RWPE2 (cell line): ENCODE measurements at regions not wholly inside any gene's neighbourhood (a gene's known extent, or its start where the extent isn't known, plus 50 kb on each side); places are given as distances from the start of the nearest gene placed in this dataset.

Experiments used
- ATAC-seq: fragments of 200-7000 bp; cut with Tn5 transposase; 3 replicates; pipeline ENCODE4 v1.9.1; 2021; ENCODE audit warnings: low read depth
- DNase-seq: peaks from one replicate; pipeline ENCODE4 v3.0.0-alpha.2; 2020; ENCODE audit warnings: low spot score
- H3K27ac ChIP-seq: fragments of 450-650 bp; 2 replicates; pipeline ENCODE4 v1.5.1; 2017; ENCODE audit warnings: mild to moderate bottlenecking; ENCODE audit not compliant: poor library complexity, severe bottlenecking
- H3K27me3 ChIP-seq: fragments of 250-450 bp; sonication (Bioruptor Pico); 2 replicates; pipeline ENCODE4 v1.5.1; 2021; ENCODE audit warnings: mild to moderate bottlenecking, moderate library complexity; ENCODE audit not compliant: insufficient read depth, poor library complexity, severe bottlenecking
- H3K36me3 ChIP-seq: fragments of 250-450 bp; sonication (Bioruptor Pico); 2 replicates; pipeline ENCODE4 v1.5.1; 2020; ENCODE audit warnings: low read depth, mild to moderate bottlenecking, moderate library complexity
- H3K4me1 ChIP-seq: fragments of 250-450 bp; sonication (Bioruptor Pico); 2 replicates; pipeline ENCODE4 v1.5.1; 2021; ENCODE audit warnings: mild to moderate bottlenecking, moderate library complexity; ENCODE audit not compliant: insufficient read depth, poor library complexity, severe bottlenecking
- H3K4me3 ChIP-seq: fragments of 250-450 bp; sonication (Bioruptor Pico); 2 replicates; pipeline ENCODE4 v1.5.1; 2021; ENCODE audit warnings: mild to moderate bottlenecking, moderate library complexity; ENCODE audit not compliant: severe bottlenecking
- H3K9me3 ChIP-seq: fragments of 250-450 bp; sonication (Bioruptor Pico); 2 replicates; pipeline ENCODE4 v1.5.1; 2021; ENCODE audit warnings: mild to moderate bottlenecking, moderate library complexity; ENCODE audit not compliant: severe bottlenecking
- TF ChIP-seq, protein P1 (sequence below): fragments of 450-650 bp; IDR thresholded peaks from one replicate; pipeline ENCODE4 v1.5.1; 2017; ENCODE audit warnings: mild to moderate bottlenecking, moderate library complexity; ENCODE audit not compliant: poor library complexity, severe bottlenecking

DNA sequence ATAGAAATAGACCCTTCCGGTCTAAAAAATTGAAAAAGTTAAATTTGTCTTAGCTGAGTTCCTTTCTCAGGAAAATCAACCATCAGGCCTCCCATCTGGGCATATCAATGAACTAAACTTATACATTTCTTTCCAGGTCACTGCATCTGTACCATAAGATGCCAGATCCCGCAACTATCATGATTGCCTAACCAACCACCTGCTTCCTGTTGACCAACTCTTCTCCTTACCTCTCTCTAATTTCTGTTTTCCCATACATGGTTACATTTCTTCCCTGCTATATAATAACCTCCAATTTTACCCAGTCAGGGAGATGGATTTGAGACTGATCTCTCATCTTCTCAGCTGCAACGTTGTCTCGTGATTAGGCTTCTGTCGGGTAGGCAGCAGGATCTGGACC, 228.7 kb downstream of the FSIP2 start:
- Histone ChIP-seq H3K27me3 (no peaks in the 10 kb centered on the region), H3K36me3 (no peaks in the 10 kb centered on the region), H3K27ac (no peak overlapping the region), H3K4me1 (no peaks in the 10 kb centered on the region), H3K9me3 (no peaks in the 10 kb centered on the region), H3K4me3 (no peak overlapping the region)
- no peak for DNase-seq
- ATAC-seq, result no peak
- TF ChIP-seq, protein P1, sequence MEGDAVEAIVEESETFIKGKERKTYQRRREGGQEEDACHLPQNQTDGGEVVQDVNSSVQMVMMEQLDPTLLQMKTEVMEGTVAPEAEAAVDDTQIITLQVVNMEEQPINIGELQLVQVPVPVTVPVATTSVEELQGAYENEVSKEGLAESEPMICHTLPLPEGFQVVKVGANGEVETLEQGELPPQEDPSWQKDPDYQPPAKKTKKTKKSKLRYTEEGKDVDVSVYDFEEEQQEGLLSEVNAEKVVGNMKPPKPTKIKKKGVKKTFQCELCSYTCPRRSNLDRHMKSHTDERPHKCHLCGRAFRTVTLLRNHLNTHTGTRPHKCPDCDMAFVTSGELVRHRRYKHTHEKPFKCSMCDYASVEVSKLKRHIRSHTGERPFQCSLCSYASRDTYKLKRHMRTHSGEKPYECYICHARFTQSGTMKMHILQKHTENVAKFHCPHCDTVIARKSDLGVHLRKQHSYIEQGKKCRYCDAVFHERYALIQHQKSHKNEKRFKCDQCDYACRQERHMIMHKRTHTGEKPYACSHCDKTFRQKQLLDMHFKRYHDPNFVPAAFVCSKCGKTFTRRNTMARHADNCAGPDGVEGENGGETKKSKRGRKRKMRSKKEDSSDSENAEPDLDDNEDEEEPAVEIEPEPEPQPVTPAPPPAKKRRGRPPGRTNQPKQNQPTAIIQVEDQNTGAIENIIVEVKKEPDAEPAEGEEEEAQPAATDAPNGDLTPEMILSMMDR, result no peak

DNA sequence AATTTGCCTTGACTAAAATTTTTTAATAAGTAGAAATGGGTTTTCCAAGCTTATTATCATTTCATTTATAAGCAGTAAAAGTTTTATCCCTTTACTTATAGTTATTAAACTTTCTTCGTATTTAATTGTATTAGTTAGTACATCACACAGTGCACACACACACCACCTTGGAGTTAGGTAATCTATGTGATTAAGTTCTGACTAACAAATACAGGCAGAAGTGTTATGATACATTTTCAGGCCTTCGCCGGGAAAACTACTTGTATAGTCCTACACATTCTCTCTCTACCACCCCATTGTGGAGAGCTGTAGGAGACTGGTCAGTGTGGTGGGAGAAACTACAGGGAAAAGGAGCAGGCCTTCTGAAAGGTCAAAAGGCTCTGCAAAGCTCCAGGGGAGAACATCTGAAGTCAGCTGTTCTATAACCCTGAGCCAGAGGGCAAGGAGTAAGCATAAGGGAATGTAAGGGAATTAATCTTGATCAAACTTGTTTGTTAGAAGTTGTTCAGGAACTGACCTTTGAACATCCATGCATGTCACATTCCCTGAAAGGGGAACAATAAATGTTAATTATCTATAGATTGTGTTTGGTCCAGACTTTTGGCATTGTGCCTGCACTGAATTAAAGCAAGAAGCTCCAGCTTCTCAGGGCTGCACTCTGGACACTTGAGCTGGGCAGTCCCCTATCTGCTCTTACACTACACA, 231.7 kb downstream of the FSIP2 start:
- no peaks in the 10 kb centered on the region for H3K4me1 ChIP-seq
- no peak overlapping the region for H3K27ac ChIP-seq
- H3K9me3 ChIP-seq, result no peaks in the 10 kb centered on the region
- ATAC-seq, result peak; percentile 80
- TF ChIP-seq, protein P1, result no peak
- H3K36me3 ChIP-seq, result no peaks in the 10 kb centered on the region
- H3K27me3 ChIP-seq, result no peaks in the 10 kb centered on the region
- DNase-seq, result no peak
- no peak overlapping the region for H3K4me3 ChIP-seq

DNA sequence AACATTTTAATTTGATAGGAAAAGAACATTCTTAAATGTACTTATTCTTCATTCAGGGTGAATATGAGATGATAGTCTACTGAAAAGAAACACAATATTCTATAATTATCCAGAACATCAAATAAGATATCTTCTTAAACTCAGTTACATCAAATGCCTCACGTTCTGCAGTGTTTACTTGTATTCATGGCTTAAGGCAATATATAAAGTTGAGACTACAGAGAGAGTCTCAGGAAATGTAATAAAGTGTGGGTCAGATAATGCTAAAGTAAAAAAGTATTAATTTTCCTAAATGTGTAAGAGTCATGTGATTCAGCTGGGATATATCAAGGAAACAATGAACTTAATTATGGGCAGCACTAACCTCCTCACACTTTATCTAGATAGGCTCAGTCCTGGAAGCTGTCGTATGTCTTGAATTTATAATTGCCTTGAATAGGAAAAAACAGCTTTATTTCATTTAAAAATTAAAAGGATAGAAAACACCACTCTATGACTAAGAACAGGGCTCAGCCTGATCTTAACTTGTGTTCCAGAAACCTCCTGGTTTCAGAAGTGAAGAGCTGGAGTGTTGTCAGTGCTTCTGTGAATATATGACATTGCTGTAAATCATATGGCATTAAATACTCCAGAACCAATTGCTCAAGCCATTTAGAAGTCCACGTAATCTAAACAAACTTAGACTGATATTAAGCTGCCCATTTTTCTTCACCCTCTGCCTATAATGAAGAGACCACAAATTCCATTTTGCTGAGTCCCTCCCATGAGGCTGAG, 240.2 kb downstream of the FSIP2 start:
- Histone ChIP-seq H3K4me1 (peaks cover 12% of the 10 kb centered on the region), H3K27me3 (no peaks in the 10 kb centered on the region), H3K27ac (peak overlapping the region; percentile 54), H3K4me3 (no peak overlapping the region), H3K36me3 (no peaks in the 10 kb centered on the region), H3K9me3 (no peaks in the 10 kb centered on the region)
- ATAC-seq (peak; percentile 72), DNase-seq (no peak)
- TF ChIP-seq, protein P1, result no peak

DNA sequence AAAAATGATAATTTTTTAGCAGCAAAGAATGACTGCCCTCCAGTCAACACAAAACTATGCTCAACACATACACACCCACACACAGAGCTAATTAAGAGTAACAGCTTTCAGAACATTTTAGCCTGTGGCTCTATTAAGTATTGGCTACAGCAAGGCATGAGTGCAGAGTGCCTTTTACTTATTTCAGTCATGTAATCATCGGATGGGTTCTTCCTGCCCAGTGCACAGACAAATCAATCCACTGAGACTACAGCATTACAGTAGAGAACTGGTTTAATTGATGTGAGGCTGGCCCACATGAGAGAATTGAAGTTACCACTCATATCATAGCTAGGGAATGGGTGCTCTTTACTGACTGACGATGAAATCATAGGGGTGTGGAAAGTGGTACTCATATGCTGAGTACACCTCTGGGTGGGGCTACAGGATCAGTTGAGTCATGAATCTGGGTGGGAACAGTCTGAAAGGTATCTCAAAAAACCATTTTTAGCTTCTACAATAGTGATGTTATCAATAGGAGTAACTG, 241.0 kb downstream of the FSIP2 start:
- peaks cover 12% of the 10 kb centered on the region for H3K4me1 ChIP-seq
- H3K27me3 ChIP-seq, result no peaks in the 10 kb centered on the region
- TF ChIP-seq, protein P1, result peak; percentile 34
- peak; percentile 97 for ATAC-seq
- H3K4me3 ChIP-seq, result no peak overlapping the region
- no peaks in the 10 kb centered on the region for H3K9me3 ChIP-seq
- peak overlapping the region; percentile 54 for H3K27ac ChIP-seq
- H3K36me3 ChIP-seq, result no peaks in the 10 kb centered on the region
- DNase-seq, result peak; percentile 38
